Activated CD4-positive, alpha-beta T cell treated with anti-CD3 and anti-CD28 coated beads for 4 hours (primary cell): ENCODE measurements at regions not wholly inside any gene's neighbourhood (a gene's known extent, or its start where the extent isn't known, plus 50 kb on each side); places are given as distances from the start of the nearest gene placed in this dataset.
"Not testable (repeated sequence)": the region's sequence is repeated elsewhere in the genome, so short reads cannot be mapped to it uniquely, and the experiment has no call there.

Source experiments
- DNase-seq, 2 donors: peaks; one replicate each; pipeline ENCODE4 v3.0.0-alpha.2; 2020

DNA sequence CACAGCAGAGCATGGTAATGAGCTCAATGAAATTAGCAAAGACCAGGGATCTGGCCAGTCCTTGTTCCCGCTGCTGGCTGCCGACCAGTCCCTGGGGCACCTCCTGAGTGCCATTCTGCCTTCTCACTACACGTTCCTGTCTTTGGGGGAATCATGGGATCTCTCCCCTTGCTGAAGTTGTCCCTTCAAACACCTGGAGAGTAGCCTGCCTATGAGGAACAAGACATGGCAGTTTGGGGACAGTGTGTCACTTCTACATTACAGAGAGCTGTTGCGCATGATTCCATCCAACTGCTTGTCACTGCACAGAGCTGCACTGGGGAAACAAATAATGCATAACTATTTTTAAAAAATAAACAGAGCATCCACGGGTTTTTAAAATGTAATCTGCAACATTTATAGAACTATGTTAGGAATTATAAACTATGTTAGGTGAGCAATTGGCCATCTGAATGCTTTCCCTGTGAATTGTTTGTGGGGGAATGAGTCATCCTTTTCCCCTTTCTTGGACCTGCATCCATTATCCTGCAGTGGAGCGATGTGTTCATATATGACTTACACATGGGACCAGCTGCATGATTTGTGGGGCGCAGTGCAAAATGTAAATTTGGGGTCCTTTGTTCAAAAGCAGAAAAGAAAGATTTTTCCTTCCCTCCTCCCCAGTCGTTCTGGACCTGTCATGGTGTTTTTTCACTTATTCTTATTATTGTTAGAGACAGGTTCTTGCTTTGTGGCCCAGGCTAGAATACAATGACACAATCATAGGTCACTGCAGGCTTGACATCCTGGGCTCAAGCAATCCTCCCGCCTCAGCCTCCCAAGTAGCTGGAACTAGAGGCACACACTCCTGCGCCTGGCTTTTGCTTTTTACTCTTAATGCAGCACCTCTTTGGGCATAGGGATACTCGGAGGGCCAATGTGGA, 115.0 kb upstream of the TBL1X start:
- DNase-seq, result no peak

DNA sequence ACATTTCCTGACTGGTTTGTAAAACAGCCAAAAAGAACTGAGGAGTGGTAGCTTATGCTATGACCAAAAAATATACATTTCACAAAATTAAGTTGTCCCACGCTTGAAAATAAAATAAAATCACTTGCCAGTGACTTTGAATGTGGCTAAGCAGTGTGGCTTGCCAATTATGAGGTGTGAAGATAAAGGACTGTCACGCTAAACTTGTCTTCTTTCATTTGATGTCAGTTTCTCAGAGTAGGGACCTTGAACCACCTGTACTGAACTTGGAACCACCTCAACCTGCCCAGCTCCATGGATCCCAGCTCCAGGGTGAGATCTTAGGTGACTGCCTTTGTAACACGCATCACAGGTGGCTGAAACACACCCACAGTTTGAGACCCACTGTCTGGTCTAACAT, 113.7 kb upstream of the TBL1X start:
- DNase-seq, result no peak

DNA sequence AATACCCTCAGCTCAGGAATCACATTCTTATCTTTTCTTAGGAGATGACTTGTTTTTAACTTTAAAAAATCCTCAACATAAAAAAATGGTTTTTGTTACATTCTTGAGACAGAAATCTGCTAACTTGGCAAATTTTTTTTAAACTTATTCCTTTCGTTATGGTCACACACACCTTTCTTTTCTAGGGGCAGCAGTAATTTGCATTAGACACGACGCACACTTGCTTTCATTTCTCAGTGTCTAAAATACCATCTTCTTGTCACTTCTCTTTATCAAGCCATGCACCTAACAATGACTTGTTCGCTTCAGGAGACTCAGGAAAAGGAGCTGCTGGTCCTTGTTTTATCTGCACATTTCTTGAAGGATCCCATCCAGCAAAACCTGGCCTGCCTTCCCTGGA, 112.6 kb upstream of the TBL1X start:
- DNase-seq, result no peak

DNA sequence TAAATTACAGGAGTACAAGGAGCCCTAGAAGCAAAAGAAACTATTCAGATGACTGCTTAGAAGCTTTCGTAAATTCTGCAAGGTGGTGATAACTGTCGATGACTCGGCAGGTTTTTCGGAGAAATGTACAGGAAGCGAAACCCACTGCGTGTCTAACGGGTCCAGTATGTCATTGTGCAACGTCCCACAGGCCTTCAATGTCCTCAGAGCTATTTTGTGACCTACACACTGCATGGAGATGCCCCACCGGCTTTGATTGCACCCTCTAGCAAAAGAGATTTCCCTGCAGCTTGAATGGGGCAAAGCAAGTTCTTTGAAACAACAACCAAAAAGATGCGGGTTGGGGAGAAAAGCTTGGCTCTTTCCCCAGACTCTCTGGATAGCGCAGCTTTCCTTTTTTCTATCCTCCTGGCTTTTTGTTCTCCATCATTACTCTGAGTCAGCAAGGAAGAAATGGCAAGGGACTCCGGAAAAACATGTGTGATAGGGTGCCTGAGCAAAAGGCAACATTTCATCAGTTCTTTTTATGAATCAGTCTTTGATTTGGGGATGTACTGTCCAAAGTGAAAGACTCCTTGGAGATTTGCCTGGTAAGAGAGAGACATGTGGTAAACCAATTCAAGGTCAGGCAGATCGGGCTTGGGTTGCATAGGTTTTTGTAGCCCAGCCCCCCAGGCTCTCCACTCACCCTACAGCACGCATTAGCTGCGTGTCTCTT, 112.0 kb upstream of the TBL1X start:
- peak; percentile 4 to 14 for DNase-seq

DNA sequence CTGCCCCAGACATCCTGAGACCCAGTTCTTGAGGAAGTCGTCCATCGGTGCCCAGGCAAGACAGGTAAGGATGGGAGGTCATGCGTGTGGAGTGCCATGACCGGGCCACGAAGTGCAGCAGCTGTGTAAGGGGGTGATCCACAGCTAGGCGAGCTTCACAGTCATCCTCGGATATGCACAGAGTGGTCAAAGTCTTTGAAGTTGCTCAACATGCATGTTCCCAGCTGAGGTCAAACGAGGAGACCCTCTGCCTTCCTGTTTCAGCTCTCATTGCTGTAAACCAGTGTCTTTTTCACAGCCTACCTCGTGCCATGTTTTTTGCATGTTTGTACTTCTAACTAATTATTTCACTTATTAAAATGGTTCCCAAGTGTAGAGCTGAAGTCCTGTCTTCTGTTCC, 109.9 kb upstream of the TBL1X start:
- no peak for DNase-seq

DNA sequence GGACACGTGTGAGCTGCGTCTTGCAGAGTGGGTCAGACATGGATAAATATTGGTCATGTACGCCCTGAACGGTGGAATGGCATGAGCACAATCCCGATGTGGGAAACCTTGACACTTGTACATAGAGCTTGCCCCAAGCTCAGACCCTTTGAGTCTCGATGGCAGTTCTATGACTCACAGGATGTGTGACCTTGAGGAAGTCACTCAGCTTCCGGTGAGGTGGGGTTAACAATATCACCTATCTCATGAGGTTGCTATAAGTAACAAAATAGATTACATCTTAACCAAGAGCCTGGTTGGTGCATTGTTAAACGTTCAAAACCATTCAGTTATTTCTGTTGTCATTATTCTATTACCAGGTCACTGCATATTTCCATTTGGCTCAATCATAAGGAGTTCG, 109.1 kb upstream of the TBL1X start:
- DNase-seq, result no peak

DNA sequence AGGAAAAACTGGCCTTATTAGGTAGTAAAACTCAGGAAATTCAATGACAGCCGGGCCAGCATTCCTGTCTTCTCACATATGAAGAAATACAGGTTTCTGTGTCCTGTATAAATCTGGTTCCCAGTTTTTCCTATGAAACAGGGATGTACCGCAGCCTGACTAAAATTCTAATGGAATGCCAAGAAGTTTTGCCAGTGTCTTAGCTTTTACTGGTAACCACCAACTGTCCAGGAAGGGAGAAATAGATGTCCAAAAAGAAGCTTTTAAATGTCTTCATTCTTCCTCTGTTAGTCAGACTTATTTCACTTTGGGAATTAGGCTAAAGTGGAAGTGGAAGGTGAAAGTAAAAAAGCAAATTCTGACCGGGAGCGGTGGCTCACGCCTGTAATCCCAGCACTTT, 108.0 kb upstream of the TBL1X start:
- no peak for DNase-seq

DNA sequence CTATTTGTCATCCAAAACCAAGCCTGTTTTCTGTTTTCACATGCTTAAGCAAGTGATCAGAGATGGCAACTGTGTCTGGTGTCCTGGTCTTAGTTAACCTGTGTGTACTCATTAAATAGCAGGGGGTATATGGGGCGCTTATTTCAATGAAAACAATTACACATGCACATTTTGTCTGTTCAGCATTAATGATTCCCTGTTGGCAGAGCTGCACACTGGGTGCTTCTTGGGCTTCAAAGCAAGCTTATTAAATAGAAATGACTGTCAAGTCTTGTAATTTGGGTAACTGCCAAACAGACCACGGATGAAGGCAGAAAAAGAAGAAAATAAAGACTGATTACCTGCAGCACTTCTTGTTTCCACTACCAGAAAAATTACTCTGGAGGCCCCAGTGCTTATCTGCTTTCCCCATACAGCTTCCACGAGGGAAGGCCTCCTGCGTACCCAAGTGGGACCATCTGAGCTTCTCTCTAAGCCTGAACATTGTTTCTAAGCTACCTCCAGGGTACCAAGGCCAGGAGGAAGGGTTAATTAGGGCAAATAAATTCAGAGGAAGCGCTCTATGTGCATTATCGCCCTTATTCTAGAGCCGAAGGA, 107.2 kb upstream of the TBL1X start:
- no peak for DNase-seq

DNA sequence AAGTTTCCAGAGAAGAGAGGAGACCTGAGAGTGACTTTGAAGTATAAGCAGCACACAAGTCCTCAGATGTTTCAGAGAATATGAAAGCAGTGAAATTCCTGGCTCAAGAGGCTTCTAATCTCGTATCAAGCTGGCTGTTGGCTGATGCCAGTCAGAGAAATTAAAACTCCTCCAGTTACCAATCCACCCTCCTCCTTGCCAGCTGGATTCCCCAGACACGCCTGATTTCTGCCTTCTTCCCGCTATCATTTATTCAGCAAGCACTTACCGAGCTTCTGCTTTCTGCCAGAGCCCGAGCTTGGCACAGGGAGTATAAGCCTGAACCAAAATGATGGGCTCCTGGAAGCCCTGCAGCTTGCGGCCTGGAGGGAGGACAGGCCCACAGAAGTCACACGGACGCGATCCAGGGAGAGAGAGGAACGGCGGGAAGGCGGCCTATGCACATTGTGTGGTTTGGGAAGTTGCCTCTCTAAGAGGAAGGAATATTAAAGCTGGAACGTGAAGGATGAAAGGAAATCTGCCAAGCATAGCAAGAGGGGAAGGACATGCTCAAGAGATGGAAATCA, 102.4 kb upstream of the TBL1X start:
- no peak for DNase-seq

DNA sequence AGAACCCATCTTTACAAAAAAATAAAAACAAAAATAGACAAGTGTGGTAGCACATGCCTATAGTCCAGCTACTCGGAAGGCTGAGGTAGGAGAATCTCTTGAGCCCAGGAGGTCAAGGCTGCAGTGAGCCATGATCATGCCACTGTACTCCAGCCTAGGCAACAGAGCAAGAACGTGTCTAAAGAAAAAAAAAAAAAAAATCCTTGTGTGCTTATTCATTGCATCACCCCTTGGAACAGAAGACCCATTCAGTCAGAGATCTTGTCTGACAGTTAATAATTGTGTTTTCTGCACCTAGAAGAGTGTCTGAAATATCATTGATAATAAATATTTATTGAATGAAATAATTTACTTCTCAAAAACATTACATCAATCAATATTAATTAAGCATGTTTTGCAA, 97.4 kb upstream of the TBL1X start:
- no peak for DNase-seq

DNA sequence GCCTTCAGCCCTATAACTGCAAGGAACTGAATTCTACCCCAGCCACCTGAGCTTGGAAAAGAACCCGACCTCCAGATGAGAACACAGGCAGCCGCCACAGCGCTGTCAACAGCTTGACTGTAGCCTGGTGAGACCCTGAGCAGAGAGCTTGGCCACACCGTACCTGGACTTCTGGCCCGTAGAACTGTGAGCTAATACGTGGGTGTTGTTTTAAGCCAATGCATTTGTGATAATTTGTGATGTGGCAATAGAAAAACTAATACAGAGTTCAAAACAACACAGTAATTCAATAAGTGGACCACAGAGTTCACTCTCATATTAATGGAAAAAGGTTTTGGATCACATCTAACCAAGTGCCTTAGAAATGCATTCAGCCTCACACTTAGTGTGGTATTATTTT, 96.6 kb upstream of the TBL1X start:
- DNase-seq, result no peak

DNA sequence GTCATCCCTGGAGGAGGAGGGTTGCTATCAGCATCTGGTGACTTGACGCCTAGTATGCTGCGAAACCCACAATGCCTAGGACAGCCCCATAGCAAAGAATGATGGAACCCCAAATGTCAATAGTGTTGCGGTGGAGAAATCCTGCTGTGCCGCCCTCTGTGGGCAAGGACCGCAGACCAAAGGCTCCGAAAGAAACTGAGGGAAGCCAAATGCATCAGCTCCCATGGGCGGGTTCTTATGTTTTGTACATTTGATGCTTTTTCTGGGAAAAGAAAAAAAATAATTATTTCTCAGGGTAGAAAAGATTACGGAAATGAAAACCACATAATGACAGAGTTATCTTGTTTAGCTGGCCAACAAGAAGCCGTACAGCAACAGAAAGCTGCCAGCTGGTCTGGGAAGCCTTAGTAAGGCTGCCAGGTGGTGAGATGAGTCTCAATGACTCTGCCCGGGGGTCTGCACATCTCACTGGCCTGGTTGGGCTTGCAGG, 95.0 kb upstream of the TBL1X start:
- no peak for DNase-seq

DNA sequence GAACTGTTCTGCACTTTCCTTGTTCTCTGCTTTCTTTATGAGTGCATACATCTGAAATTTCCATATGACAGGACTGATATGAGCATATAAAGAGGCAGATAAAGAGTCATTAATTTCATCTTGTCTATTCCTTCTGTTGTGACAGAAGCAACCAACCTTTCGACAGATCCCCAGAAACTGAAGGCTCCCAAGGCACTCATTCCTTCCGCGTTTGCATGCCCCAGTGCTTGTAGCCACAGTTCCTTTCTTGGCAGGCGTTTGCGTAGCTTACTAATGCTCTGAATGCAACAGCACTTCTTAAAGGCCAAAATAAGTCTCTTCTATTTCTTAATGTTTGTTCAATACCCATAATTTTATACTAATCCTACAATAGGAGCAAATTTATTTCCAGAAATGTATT, 94.0 kb upstream of the TBL1X start:
- no peak for DNase-seq

GRCh38 chrX:9372866-9373265, 92.0 kb upstream of the TBL1X start:
- no peak for DNase-seq

- no peak for DNase-seq
Observed at GRCh38 chrX:9373789-9374188, 91.1 kb upstream of the TBL1X start.

DNA sequence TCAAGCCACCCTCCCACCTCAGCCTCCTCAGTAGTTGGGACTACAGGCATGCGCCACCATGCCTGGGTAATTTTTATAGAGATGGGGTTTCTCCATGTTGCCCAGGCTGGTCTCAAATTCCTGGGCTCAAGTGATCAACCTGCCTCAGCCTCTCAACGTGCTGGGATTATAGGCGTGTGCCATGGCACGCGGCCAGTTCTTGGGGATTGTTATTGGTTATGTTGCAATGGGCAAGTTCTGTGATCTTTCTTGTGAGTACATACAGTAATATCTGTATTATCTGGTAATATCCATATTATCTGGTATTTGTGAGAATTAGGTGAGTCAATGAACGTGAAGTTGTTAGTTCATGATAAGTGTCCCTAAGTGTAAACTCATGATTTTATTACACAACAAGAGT, 90.3 kb upstream of the TBL1X start:
- DNase-seq, result no peak

DNA sequence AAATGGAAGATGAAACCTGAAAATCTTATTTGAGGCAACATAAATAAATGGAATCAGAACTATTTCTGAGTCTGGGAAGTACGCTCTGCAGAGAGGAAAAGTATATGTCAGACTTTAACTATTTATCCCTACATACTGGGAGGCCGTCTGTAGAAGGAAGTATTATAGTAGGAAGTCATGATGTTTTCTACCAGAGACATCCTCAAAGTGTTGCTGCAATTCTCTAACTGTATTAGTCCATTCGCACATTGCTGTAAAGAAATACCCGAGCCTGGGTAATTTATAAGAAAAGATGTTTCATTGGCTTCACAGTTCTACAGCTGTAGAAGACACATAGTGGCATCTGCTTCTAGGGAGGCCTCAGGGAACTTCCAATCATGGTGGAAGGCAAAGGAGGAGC, 88.7 kb upstream of the TBL1X start:
- no peak for DNase-seq

DNA sequence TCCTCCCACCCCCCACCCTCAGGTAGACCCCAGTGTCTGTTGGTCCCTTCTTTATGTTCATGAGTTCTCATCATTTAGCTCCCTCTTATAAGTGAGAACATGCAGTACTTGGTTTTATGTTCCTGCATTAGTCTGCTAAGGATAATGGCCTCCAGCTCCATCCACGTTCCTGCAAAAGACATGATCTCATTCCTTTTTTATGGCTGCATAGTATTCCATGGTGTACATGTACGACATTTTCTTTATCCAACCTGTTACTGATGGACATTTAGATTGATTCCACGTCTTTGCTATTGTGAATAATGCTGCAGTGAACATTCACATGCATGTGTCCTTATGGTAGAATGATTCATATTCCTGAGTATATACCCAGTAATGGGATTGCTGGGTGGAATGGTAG, 87.6 kb upstream of the TBL1X start:
- not testable (repeated sequence) for DNase-seq

- no peak for DNase-seq
Observed at GRCh38 chrX:9378980-9379696, 85.7 kb upstream of the TBL1X start.

- DNase-seq, result no peak
Observed at GRCh38 chrX:9379697-9380551, 84.9 kb upstream of the TBL1X start.

- DNase-seq, result no peak
Observed at GRCh38 chrX:9383655-9384054, 81.2 kb upstream of the TBL1X start.

DNA sequence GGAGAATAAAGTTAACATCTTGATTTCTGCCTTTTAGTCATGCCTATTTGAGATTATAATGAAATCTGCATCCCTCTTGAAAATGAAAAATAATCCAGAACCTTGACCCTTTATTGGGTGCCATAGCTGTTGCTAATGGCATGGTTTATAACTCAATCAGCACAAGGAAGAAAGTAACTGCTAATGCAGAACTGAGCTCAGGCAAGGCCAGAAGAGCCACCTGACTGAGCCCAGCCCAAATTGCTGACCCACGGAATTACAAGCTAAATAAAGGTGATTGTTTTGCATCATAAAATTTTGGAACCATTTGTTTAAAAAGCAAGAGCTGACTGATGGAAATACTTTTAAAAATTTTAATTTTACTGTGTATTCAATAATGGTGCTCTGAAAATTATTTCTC, 76.4 kb upstream of the TBL1X start:
- DNase-seq, result no peak
